Posterior cingulate gyrus (tissue), 11 donors: ENCODE measurements at regions not wholly inside any gene's neighbourhood (a gene's known extent, or its start where the extent isn't known, plus 50 kb on each side); places are given as distances from the start of the nearest gene placed in this dataset.

ENCODE experiments used
- DNase-seq, 10 donors: peaks; one replicate each; pipeline versions ENCODE4 v3.0.0 to v3.0.0-alpha.2; 2020 to 2021; ENCODE audit warnings: mixed read lengths in 3 of 10
- intact Hi-C: fragments of 100-400 bp; cut with DNase I; formaldehyde crosslinking; loops from one replicate; pipeline ENCODE4 v1.15.1; 2023

GRCh38 chr11:111194860-111195568 lies 50.5 kb upstream of the POU2AF2 start:
- intact Hi-C loops, result no loop called here
- DNase-seq, result no peak

GRCh38 chr11:111193924-111194490 lies 51.5 kb upstream of the POU2AF2 start:
- no peak for DNase-seq
- intact Hi-C loops, result no loop called here

GRCh38 chr11:111189466-111189865 lies 56.1 kb upstream of the POU2AF2 start:
- intact Hi-C loops, result no loop called here
- no peak for DNase-seq

GRCh38 chr11:111186308-111186915 lies 59.1 kb upstream of the POU2AF2 start:
- intact Hi-C loops, result no loop called here
- no peak for DNase-seq

GRCh38 chr11:111185266-111185665 lies 60.3 kb upstream of the POU2AF2 start:
- no peak for DNase-seq
- intact Hi-C loops, result no loop called here

GRCh38 chr11:111183706-111184105 lies 61.8 kb upstream of the POU2AF2 start:
- DNase-seq, result no peak

GRCh38 chr11:111179184-111179910 lies 66.2 kb upstream of the POU2AF2 start:
- intact Hi-C loops, result no loop called here
- DNase-seq, result no peak

More at GRCh38 chr11:111183706-111184105, 61.8 kb upstream of the POU2AF2 start:
- intact Hi-C loops, result no loop called here

GRCh38 chr11:111177037-111177871 lies 68.3 kb upstream of the POU2AF2 start:
- intact Hi-C loops, result no loop called here
- DNase-seq, result no peak

GRCh38 chr11:111176603-111177002 lies 68.9 kb upstream of the POU2AF2 start:
- intact Hi-C loops, result no loop called here
- no peak for DNase-seq

- DNase-seq, result no peak
- intact Hi-C loops, result no loop called here
Observed at GRCh38 chr11:111173221-111173620, 72.3 kb upstream of the POU2AF2 start.

GRCh38 chr11:111172321-111172862 lies 73.1 kb upstream of the POU2AF2 start:
- no peak for DNase-seq
- intact Hi-C loops, result no loop called here

GRCh38 chr11:111170761-111171379 lies 74.7 kb upstream of the POU2AF2 start:
- intact Hi-C loops, result no loop called here

GRCh38 chr11:111169367-111169766 lies 76.2 kb upstream of the POU2AF2 start:
- intact Hi-C loops, result no loop called here
- no peak for DNase-seq

More at GRCh38 chr11:111170761-111171379, 74.7 kb upstream of the POU2AF2 start:
- peak in 1 of 10 donors; percentile 34 for DNase-seq

GRCh38 chr11:111168871-111169270 lies 76.7 kb upstream of the POU2AF2 start:
- DNase-seq, result no peak
- intact Hi-C loops, result no loop called here

GRCh38 chr11:111167666-111168065 lies 77.9 kb upstream of the POU2AF2 start:
- intact Hi-C loops, result no loop called here
- no peak for DNase-seq

GRCh38 chr11:111166598-111166997 lies 78.9 kb upstream of the POU2AF2 start:
- intact Hi-C loops, result no loop called here
- no peak for DNase-seq

- DNase-seq, result no peak
Observed at GRCh38 chr11:111162305-111162704, 83.2 kb upstream of the POU2AF2 start.

GRCh38 chr11:111157571-111157970 lies 88.0 kb upstream of the POU2AF2 start:
- intact Hi-C loops, result no loop called here
- DNase-seq, result no peak

More at GRCh38 chr11:111162305-111162704, 83.2 kb upstream of the POU2AF2 start:
- intact Hi-C loops, result loop anchor here (5.0 kb wide), 1 partner anchor 35 kb away; no protein-coding TSS in a partner anchor

- DNase-seq, result no peak
- intact Hi-C loops, result no loop called here
Observed at GRCh38 chr11:111155021-111155420, 90.5 kb upstream of the POU2AF2 start.
